C1 segment of cervical spinal cord (tissue), 14 donors: ENCODE measurements at regions not wholly inside any gene's neighbourhood (a gene's known extent, or its start where the extent isn't known, plus 50 kb on each side); places are given as distances from the start of the nearest gene placed in this dataset.

ENCODE experiments used
- DNase-seq, 14 donors: peaks; one replicate each; lab custom pipeline; 2025; lab: John Stamatoyannopoulos, UW

DNA sequence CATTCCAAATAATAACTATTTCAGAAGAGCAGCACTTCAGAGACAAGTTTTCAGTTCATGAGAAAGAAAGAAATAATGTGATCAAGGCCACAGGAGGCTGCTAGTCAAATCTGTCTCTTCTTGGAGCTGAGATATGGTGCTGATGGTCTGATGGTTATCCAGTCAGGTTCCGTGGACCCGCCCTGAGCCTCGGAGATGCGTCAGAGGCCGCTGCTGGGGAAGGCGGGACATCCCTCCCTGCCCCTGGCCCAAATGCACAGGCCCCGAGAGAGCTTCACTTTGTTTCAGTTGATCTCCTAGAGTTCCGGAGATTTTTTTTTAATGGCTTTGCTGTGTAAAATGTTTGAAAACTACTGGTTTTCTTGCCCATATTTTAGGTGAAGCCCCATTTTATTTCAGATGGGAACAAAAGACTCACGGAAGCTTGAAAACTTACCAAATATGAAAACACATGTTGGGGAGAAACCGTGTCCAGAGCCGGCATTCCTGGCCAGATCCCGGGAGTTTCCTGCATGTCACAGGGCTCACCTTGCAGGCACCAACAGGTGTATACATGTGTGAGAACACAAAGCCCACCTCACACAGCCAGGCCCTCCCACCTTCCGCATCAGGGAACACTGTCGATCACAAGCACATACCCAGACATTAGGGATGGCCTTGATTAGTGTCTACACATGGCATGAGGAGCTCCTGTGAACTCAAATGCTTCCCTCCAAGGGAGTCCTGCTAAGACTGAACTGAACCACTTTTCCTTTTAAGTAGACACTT lies 499.0 kb downstream of the TCERG1L start:
- DNase-seq, result no peak

DNA sequence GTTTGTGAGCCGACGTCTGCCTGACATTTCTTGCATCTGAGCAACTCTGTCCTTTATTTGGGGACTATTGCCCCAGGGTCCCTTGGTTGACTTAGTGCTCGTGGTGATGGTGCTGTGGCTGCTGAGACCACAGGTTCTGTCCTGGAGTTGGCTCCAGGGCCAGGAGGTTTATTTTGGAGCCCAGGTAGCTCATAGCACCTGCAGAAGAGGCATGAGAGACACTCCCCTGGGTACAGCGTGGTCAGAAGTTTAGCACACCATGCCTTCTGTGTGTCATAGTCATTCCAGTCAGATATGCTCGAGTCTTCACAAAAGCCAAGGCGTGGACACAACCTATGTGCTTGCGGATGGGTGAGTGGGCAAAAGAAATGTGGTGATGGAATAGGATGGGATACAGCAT lies 496.9 kb downstream of the TCERG1L start:
- DNase-seq, result no peak

DNA sequence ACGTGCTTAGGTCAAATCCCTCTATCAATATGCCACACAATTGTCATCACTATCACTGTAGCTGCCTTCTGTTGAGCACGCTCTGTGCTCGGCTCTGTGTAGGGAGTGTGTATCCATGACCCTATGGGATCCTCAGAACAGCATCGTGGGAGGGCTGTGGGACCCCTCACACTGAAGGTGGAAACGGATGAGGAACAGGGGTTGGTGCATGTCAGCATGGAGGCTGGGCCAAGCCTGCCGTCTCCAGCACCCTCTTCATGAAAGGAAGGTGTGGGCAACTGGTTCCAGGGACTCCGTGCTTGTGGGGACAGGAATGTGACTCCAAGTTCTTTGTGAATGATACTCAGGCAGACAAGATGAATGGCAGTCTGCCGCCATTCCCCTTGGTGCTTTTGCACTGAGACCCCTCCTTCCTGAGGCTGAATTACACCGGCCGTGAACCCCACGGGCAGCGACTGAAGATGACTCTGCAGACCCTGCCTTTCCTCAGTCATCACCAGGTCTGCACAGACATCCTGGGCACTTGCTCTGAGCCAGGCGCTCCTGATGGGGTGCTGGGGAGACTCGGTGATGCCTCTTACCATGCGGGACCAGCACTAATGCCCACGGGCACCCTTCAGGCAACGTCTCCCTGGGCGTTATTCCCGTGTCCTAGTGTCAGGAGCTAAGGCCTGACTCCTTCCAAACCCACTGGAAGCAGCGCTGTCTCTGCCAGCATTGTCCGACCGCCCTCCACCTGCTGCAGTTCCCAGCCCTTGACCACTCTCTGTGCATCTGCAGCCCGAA lies 495.2 kb downstream of the TCERG1L start:
- DNase-seq, result no peak

- DNase-seq, result peak in 2 of 14 donors; percentile 8 to 12
Observed at GRCh38 chr10:130817046-130817624, 494.4 kb downstream of the TCERG1L start.

GRCh38 chr10:130817674-130818073 lies 493.8 kb downstream of the TCERG1L start:
- no peak for DNase-seq

DNA sequence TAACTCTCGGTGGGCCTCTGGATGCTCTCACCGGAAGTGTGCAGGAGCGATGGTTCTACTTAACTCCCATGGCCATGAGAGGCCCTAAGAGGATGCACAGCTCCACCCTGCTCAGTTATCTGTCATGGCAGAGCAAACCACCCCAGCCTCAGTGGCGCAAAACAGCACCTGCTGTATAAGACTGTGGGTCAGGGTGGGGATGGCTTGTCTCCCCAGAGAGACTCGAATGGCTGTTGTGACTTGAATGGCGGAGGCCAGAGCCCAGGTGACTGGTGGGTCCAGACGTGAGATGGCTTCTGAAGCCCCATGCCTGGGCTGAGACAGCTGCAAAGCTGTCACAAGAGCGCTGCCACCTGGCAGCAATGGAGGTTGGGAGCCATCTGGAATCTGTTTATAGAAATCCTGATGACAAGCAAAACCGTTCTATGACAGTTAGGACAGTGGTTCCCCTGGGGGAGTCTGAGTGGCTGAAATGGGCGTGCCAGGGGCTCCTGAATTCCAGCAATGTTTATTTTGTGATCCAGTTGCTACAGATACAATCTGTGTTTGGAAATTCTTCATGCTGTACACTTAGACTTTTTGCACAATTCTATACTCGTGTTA lies 490.5 kb downstream of the TCERG1L start:
- DNase-seq, result no peak

DNA sequence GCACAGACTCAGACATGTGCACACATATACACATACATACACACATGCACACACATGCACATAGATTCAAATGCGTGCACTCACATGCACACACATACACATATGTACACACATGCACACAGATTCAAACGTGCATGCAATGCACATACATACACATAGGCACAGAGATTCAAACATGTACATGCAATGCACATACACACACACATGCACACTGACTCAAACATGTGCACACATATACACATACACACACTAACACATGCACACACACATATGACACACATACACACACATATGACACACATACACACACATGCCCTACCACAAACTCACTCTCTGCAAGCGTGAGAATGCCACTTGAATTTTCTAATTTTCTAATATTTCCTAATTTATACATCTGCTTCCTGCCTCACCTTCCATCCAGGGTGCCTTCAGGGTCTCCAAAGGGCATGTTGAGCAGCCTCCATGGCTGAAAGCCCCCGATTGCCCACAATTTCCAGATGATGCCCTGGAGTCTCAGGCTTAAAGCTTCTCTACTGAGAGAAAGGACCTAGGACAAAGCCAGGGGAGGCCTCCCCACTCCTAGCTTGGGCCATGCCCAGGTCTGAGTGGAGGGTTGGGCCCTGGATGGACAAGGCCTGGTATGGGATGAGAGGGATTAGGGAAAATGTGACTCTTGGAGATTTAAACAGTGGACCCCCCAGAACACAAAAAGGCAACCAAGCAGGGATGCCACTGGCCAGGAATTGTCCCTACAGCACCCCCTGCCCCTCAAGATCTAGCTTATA lies 487.1 kb downstream of the TCERG1L start:
- DNase-seq, result no peak

DNA sequence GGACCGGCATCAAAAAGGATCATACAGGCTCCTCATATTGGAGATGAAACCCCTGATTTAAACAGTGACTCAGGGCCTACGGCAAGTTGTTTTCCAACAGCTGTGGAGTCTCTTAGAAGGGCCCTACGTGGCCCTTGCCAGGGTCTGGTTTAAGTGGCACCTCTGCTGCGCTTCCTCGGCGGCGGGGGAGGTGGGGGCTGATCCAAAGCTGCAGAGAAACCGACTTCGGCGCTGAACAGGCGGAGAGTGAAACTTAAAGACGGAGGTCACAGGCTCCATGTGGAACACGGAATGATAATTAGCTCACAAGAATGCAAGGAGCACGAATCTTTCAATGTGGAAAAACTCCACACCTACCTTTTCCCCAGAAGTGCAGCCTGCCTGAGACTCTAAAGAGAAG lies 477.9 kb downstream of the TCERG1L start:
- no peak for DNase-seq

- DNase-seq, result no peak
Observed at GRCh38 chr10:130834170-130834569, 477.4 kb downstream of the TCERG1L start.

- no peak for DNase-seq
Observed at GRCh38 chr10:130834573-130834972, 476.9 kb downstream of the TCERG1L start.

DNA sequence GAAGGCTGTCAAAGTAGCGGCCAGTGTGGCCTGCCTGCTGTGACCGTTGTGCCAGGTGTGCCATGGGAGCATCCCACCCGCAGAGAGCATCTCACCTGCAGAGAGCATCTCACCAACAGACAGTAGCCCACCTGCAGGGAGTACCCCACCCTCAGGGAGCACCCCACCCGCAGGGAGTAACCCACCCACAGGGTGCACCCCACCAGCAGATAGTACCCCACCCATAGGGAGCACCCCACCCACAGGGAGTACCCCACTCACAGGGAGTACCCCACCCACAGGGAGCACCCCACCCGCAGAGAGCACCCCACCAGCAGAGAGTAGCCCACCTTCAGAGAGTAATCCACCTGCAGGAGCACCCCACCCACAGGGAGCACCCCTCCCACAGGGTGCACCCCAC lies 476.5 kb downstream of the TCERG1L start:
- DNase-seq, result no peak

DNA sequence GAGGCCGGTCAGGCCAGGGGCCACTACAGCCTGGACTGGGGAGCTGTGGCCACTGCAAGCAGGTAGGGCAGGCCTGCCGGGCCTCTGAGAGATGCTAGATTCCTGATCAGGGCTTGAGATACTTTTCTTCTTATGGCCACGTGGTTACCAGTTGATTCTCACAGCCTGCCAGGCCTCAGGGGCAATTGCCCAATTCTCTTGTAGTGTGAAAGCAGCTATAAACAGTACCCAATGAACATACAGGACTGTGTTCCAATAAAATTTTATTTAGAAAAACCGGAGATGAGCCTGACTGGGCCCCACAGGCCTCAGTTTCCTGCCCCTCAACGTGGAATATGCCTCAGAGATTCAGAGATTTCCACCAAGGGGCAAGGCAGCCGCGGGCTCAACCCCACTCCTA lies 475.2 kb downstream of the TCERG1L start:
- DNase-seq, result no peak

- no peak for DNase-seq
Observed at GRCh38 chr10:130843051-130843653, 468.4 kb downstream of the TCERG1L start.

GRCh38 chr10:130844310-130844709 lies 467.2 kb downstream of the TCERG1L start:
- no peak for DNase-seq

GRCh38 chr10:130847170-130847569 lies 464.4 kb downstream of the TCERG1L start:
- DNase-seq, result no peak

DNA sequence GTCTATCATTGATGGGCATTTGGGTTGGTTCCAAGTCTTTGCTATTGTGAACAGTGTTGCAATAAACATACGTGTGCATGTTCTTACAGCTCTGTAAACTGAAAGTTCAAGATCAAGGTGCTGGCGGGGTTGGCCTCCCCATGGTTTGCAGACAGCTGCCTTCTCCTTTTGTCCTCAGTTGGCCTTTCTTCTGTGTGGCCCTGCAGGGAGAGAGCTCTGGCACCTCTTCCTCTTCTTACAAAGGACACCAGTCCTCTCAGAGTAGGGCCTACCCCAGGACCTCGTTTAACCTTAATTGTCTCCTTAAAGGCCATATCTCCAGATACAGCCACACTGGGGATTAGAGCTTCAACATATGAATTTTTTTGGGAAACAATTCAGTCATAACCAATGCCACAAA lies 462.7 kb downstream of the TCERG1L start:
- no peak for DNase-seq

DNA sequence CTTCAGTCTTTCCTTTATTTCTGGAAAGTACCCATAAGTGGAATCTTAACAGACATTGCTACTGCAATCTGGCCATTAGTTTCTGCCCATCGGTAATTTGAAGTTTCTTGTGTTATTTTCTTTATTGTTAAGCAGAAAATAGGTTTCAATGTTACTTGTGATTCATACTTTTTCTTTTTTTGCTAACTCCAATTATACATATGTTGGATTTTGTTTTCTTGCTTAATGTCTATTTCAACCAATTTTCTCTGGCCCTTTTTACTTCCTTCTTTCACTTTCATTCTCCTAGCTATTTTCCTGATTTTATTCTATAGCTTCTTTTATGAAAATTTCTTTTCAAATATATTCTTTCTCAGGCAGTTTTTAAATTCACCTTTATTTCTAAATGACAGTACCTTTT lies 457.4 kb downstream of the TCERG1L start:
- DNase-seq, result no peak

DNA sequence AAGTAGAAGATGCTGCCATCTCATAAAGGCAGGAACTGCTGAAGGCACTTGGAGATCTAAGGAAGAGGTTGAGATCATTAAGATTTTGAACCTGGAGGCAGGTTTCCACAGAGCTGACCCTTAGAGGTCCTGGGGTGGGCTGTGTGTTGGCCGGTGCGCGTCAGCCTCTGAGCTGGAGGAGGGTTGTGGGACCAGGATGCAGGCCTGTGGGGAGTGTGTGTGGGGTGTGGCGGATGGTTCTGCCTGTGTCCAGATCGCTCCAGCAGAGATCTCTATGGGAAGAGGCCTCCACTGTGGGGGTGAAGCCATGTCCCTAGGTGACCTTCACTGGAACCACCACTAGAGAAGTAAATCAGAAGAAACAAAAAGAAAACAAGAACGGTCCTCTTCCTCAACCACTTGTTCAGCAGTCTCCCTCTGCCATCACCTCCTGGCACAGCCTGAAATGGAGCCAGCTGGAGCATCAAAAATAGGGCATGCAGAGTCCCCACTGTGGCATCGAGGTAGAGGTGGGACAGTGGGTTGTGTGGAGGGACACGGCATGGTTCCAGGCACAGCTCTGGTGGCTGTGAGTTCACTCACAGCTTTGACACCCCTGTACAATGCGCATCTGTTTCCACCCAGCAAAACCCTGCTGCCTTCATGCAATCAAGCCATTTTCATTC lies 453.8 kb downstream of the TCERG1L start:
- DNase-seq, result no peak

DNA sequence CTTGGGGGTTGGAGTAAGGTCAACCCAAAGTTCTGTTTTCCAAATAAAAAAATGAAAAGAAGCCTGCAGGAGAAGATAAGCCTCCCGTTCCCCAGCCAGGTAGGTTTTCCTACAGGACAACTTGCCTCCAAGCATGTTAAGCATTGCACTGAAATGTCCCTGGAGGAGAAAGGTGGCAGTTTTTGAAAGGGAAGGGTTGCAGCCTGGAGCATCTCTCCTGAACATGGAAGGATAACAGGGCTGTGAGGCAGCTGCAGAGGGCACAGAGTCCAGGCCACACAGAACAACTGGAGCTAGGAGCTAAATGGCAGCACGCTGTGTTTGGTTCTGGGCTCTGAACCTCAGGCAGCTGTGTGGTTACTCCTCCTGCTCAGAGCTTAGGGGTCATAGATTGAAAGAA lies 452.9 kb downstream of the TCERG1L start:
- DNase-seq, result no peak

- no peak for DNase-seq
Observed at GRCh38 chr10:130859427-130859826, 452.1 kb downstream of the TCERG1L start.

DNA sequence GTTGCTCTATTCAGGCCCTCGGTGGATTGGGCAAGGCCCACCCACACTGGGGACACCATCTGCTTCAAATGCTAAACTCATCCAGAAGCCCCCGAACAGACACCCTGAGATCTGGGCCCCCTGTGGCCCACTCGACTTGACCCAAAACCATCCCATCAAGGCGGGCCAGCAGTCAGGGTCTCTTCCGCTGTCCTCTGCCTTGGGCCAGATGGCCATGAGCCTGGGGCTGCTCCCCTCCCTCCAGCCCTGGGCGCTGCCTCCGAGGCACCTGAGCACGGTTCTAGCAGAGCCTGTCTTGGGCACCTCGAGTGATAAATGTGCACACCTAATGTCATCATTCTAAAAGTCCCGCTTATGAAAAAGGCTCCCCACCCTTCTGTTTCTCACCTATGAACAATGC lies 449.4 kb downstream of the TCERG1L start:
- no peak for DNase-seq
